DND-41 (cell line): ENCODE measurements at regions not wholly inside any gene's neighbourhood (a gene's known extent, or its start where the extent isn't known, plus 50 kb on each side); places are given as distances from the start of the nearest gene placed in this dataset.

Experiments
- ATAC-seq: fragments of 200-7000 bp; cut with Tn5 transposase; 3 replicates; pipeline ENCODE4 v1.9.1; 2021; ENCODE audit warnings: low read depth; ENCODE audit not compliant: insufficient read depth
- DNase-seq: peaks from one replicate; pipeline ENCODE4 v3.0.0-alpha.2; 2020
- H2AFZ ChIP-seq: 2 replicates; pipeline ENCODE4 v1.6.0; 2012; ENCODE audit warnings: low read depth, low read length
- H3K27ac ChIP-seq: 2 replicates; pipeline ENCODE4 v1.5.1; 2012; ENCODE audit warnings: low read length, inconsistent platforms
- H3K27me3 ChIP-seq: fragments of 200-600 bp; sonication (generic); 2 replicates; pipeline ENCODE4 v1.6.0; 2012; ENCODE audit warnings: low read length, mild to moderate bottlenecking, inconsistent platforms; ENCODE audit not compliant: insufficient read depth, poor library complexity
- H3K36me3 ChIP-seq: 2 replicates; pipeline ENCODE4 v1.5.1; 2012; ENCODE audit warnings: low read length, inconsistent platforms; ENCODE audit not compliant: insufficient read depth
- H3K4me1 ChIP-seq: 2 replicates; pipeline ENCODE4 v1.5.1; 2012; ENCODE audit warnings: mild to moderate bottlenecking, low read length; ENCODE audit not compliant: insufficient read depth
- H3K4me2 ChIP-seq: 2 replicates; pipeline ENCODE4 v1.6.0; 2012; ENCODE audit warnings: mild to moderate bottlenecking, moderate library complexity, low read length, inconsistent platforms; ENCODE audit not compliant: insufficient read depth
- H3K4me3 ChIP-seq, 2 experiments: fragments of 200-600 bp in 1 of 2; shearing (Covaris generic) in 1 of 2; 2 replicates each; pipeline ENCODE4 v1.5.1; 2012 to 2016; ENCODE audit warnings: inconsistent platforms in 2 of 2, low read length in 2 of 2, mild to moderate bottlenecking in 2 of 2, low read depth in 1 of 2, moderate library complexity in 1 of 2
- H3K79me2 ChIP-seq: 2 replicates; pipeline ENCODE4 v1.6.0; 2012; ENCODE audit warnings: low read length, inconsistent platforms; ENCODE audit not compliant: insufficient read depth
- H3K9ac ChIP-seq: 2 replicates; pipeline ENCODE4 v1.6.0; 2012; ENCODE audit warnings: low read depth, mild to moderate bottlenecking, inconsistent platforms, low read length, moderate library complexity
- H3K9me3 ChIP-seq: 2 replicates; pipeline ENCODE4 v1.5.1; 2012; ENCODE audit warnings: low read length, moderate library complexity, mild to moderate bottlenecking, inconsistent platforms; ENCODE audit not compliant: insufficient read depth, severe bottlenecking
- H4K20me1 ChIP-seq: 2 replicates; pipeline ENCODE4 v1.6.0; 2012; ENCODE audit warnings: low read length; ENCODE audit not compliant: insufficient read depth
- EZH2 ChIP-seq: IDR thresholded peaks from 3 replicates; pipeline ENCODE4 v1.6.1; 2012; ENCODE audit warnings: borderline replicate concordance, low read depth, mild to moderate bottlenecking, moderate library complexity, low read length, inconsistent platforms; ENCODE audit not compliant: severe bottlenecking
- TF ChIP-seq, protein P1 (sequence below): IDR thresholded peaks from 2 replicates; pipeline ENCODE4 v1.5.1; 2012; ENCODE audit warnings: borderline replicate concordance, low read length, moderate library complexity, mild to moderate bottlenecking; ENCODE audit not compliant: poor library complexity, severe bottlenecking; ENCODE audit errors: extremely low read depth

DNA sequence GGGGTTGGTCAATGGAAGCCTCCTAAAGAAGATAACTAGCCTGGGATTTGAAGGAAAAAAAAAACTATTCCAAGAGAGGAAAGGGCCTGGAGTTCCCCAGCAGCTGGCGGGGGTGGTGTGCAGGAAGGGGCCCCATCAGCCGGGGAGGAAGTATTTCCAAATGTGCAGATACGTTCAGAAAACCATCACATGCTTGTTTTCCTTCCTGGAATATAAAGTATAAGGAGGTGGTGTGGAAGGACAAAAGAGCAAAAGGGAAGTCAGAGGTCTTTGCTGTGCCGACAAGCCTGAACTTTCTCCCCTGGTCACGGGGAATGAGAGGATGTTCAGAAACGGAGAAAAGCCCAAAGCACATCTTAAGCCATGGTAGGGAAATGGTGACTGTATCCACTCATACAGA is 72.0 kb upstream of the BACE2 start:
- H3K4me1 ChIP-seq, result no peaks in the 10 kb centered on the region
- H3K4me3 ChIP-seq, result no peak overlapping the region
- DNase-seq, result no peak
- no peak for ATAC-seq
- H4K20me1 ChIP-seq, result no peaks in the 10 kb centered on the region
- H3K9ac ChIP-seq, result no peak overlapping the region
- no peaks in the 10 kb centered on the region for H3K27me3 ChIP-seq
- H3K9me3 ChIP-seq, result peaks cover 4% of the 10 kb centered on the region
- H3K27ac ChIP-seq, result no peak overlapping the region
- no peak for TF ChIP-seq EZH2
- TF ChIP-seq, protein P1, sequence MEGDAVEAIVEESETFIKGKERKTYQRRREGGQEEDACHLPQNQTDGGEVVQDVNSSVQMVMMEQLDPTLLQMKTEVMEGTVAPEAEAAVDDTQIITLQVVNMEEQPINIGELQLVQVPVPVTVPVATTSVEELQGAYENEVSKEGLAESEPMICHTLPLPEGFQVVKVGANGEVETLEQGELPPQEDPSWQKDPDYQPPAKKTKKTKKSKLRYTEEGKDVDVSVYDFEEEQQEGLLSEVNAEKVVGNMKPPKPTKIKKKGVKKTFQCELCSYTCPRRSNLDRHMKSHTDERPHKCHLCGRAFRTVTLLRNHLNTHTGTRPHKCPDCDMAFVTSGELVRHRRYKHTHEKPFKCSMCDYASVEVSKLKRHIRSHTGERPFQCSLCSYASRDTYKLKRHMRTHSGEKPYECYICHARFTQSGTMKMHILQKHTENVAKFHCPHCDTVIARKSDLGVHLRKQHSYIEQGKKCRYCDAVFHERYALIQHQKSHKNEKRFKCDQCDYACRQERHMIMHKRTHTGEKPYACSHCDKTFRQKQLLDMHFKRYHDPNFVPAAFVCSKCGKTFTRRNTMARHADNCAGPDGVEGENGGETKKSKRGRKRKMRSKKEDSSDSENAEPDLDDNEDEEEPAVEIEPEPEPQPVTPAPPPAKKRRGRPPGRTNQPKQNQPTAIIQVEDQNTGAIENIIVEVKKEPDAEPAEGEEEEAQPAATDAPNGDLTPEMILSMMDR, result no peak
- no peaks in the 10 kb centered on the region for H3K79me2 ChIP-seq
- H2AFZ ChIP-seq, result no peak overlapping the region
- no peaks in the 10 kb centered on the region for H3K36me3 ChIP-seq
- no peak overlapping the region for H3K4me2 ChIP-seq

DNA sequence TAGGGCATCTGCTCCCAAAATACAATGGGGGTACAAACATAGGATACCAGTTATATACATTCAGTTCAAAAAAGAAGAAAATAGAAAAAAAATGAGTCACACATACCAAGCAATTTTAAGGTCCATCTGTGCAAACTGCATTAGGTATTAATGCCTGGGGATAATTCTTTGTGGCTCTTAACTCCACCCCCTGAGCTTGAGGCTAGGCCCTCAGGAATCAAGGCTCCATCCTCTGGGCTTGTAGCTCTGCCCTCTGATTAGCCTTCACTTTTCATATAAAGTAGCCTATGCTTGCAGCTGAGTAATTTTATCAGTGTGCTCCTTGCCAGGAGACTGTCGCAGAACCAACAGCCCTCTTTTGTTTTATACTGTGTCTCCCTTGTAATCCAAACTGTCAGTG is 69.9 kb upstream of the BACE2 start:
- Histone ChIP-seq H3K27ac (no peak overlapping the region), H3K36me3 (no peaks in the 10 kb centered on the region), H3K4me3 (no peak overlapping the region), H2AFZ (no peak overlapping the region), H3K9ac (no peak overlapping the region), H4K20me1 (no peaks in the 10 kb centered on the region), H3K4me1 (no peaks in the 10 kb centered on the region), H3K79me2 (no peaks in the 10 kb centered on the region), H3K27me3 (peaks cover 3% of the 10 kb centered on the region), H3K9me3 (peaks cover 4% of the 10 kb centered on the region), H3K4me2 (no peak overlapping the region)
- TF ChIP-seq EZH2, result no peak
- TF ChIP-seq, protein P1, result no peak
- no peak for DNase-seq
- no peak for ATAC-seq

DNA sequence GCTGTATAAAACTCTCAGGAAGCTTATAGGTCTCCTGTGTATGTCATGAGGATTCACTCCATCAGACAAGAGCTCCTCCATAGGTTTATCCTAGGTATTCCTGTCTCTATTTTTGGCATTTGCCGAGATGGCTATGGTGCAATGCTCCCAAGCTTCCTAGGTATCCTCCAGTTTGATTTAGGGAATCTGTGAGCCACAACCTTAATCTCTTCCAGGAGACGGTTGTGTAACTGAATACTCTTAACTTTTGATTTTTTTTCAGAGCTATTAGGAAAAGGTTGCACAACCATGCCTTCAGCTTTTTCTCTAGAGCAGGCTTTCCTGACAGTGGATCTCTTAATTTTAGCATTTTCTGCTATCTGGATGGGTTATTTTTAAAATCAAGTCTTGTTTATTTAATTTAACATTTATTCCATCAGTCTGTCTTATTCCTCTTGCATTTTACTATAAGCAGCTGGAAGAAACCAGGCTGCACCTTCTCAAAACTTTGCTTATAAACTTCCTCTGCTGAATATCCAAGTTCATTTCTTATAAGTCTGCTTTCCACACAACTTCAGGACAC is 69.4 kb upstream of the BACE2 start:
- Histone ChIP-seq H3K79me2 (no peaks in the 10 kb centered on the region), H3K4me1 (no peaks in the 10 kb centered on the region), H2AFZ (no peak overlapping the region), H3K36me3 (no peaks in the 10 kb centered on the region), H3K9me3 (peaks cover 4% of the 10 kb centered on the region), H3K9ac (no peak overlapping the region), H3K27me3 (peaks cover 3% of the 10 kb centered on the region), H3K4me2 (no peak overlapping the region), H3K4me3 (no peak overlapping the region), H3K27ac (no peak overlapping the region), H4K20me1 (no peaks in the 10 kb centered on the region)
- no peak for DNase-seq
- no peak for TF ChIP-seq EZH2
- TF ChIP-seq, protein P1, result no peak
- ATAC-seq, result no peak
